ENCODE measurements at regions not wholly inside any gene's neighbourhood (a gene's known extent, or its start where the extent isn't known, plus 50 kb on each side); places are given as distances from the start of the nearest gene placed in this dataset.

GRCh38 chr5:68657055-68657961 lies 436.5 kb upstream of the SLC30A5 start:
- TF ChIP-seq TAF1 (IDR thresholded peaks at IDR 0.05; ENCODE audit: borderline replicate concordance, insufficient read depth, low read length), result no peak
- TF ChIP-seq, protein P1, sequence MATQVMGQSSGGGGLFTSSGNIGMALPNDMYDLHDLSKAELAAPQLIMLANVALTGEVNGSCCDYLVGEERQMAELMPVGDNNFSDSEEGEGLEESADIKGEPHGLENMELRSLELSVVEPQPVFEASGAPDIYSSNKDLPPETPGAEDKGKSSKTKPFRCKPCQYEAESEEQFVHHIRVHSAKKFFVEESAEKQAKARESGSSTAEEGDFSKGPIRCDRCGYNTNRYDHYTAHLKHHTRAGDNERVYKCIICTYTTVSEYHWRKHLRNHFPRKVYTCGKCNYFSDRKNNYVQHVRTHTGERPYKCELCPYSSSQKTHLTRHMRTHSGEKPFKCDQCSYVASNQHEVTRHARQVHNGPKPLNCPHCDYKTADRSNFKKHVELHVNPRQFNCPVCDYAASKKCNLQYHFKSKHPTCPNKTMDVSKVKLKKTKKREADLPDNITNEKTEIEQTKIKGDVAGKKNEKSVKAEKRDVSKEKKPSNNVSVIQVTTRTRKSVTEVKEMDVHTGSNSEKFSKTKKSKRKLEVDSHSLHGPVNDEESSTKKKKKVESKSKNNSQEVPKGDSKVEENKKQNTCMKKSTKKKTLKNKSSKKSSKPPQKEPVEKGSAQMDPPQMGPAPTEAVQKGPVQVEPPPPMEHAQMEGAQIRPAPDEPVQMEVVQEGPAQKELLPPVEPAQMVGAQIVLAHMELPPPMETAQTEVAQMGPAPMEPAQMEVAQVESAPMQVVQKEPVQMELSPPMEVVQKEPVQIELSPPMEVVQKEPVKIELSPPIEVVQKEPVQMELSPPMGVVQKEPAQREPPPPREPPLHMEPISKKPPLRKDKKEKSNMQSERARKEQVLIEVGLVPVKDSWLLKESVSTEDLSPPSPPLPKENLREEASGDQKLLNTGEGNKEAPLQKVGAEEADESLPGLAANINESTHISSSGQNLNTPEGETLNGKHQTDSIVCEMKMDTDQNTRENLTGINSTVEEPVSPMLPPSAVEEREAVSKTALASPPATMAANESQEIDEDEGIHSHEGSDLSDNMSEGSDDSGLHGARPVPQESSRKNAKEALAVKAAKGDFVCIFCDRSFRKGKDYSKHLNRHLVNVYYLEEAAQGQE (IDR thresholded peaks at IDR 0.05; ENCODE audit: insufficient read depth in 1 of 2, low read depth in 2 of 2, low read length in 2 of 2), result no peak
- no peak for TF ChIP-seq SIN3A (IDR thresholded peaks at IDR 0.05; ENCODE audit: borderline replicate concordance, insufficient read depth, low read length)
- TF ChIP-seq POLR2AphosphoS5 (IDR thresholded peaks at IDR 0.05; ENCODE audit: low read depth, low read length), result no peak
- TF ChIP-seq FOXP2 (optimal IDR thresholded peaks at IDR 0.05; ENCODE audit: borderline replicate concordance, extremely low read depth, extremely low read length, insufficient read depth), result no peak

GRCh38 chr5:68658810-68659372 lies 434.9 kb upstream of the SLC30A5 start:
- TF ChIP-seq TAF1 (IDR thresholded peaks at IDR 0.05; ENCODE audit: borderline replicate concordance, insufficient read depth, low read length), result no peak
- no peak for TF ChIP-seq SIN3A (IDR thresholded peaks at IDR 0.05; ENCODE audit: borderline replicate concordance, insufficient read depth, low read length)

DNA sequence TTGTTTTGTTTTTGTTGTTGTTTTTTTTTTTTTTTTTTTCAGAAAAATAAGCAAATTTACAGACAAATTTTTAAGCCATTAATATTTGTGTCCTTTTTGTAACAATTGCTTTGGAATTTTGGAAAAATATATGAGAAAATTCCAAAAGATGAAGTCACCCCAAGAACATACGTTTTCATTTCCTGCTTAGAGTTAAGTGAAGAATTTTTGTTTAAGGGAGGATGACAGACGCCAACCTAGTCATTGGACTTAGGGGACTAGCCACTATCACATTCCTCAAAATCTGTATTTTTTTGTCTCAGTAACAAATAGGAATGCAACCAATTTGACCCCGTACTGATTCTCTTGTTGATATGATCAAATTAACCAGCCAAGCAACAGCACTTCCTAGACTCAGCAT lies 433.9 kb upstream of the SLC30A5 start:
- no peak for TF ChIP-seq POLR2AphosphoS5 (IDR thresholded peaks at IDR 0.05; ENCODE audit: low read depth, low read length)
- TF ChIP-seq SIN3A (IDR thresholded peaks at IDR 0.05; ENCODE audit: borderline replicate concordance, insufficient read depth, low read length), result no peak
- TF ChIP-seq, protein P1 (IDR thresholded peaks at IDR 0.05; ENCODE audit: insufficient read depth in 1 of 2, low read depth in 2 of 2, low read length in 2 of 2), result no peak
- no peak for TF ChIP-seq FOXP2 (optimal IDR thresholded peaks at IDR 0.05; ENCODE audit: borderline replicate concordance, extremely low read depth, extremely low read length, insufficient read depth)
- no peak for TF ChIP-seq TAF1 (IDR thresholded peaks at IDR 0.05; ENCODE audit: borderline replicate concordance, insufficient read depth, low read length)

- no peak for TF ChIP-seq SIN3A (IDR thresholded peaks at IDR 0.05; ENCODE audit: borderline replicate concordance, insufficient read depth, low read length)
- TF ChIP-seq TAF1 (IDR thresholded peaks at IDR 0.05; ENCODE audit: borderline replicate concordance, insufficient read depth, low read length), result no peak
- TF ChIP-seq, protein P1 (IDR thresholded peaks at IDR 0.05; ENCODE audit: insufficient read depth in 1 of 2, low read depth in 2 of 2, low read length in 2 of 2), result no peak
- TF ChIP-seq FOXP2 (optimal IDR thresholded peaks at IDR 0.05; ENCODE audit: borderline replicate concordance, extremely low read depth, extremely low read length, insufficient read depth), result no peak
- TF ChIP-seq POLR2AphosphoS5 (IDR thresholded peaks at IDR 0.05; ENCODE audit: low read depth, low read length), result no peak
These were observed 432.6 kb upstream of the SLC30A5 start for GRCh38 chr5:68661237-68661636.

DNA sequence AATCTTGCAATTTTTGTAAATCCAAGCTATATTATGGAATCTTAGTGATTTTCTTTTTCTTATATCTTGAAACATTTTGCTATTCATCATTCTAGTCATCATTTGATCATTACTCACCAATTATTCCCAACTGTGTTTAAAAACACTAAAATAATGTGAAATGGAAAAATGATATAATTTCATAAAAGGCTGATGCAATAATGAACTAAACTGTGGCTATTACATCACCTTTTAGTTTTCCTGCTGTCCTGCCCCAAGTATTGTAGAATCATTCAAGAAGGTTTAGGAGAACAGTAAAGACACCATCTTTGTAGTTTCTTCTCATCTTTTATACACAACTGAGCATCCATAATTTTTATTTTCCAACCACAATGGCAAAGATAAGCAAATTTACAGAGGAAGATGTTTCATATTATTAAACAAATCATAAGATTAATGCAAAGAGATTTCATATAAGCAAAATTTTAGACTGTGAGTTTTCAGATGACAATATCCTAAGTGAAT lies 431.0 kb upstream of the SLC30A5 start:
- TF ChIP-seq SIN3A (IDR thresholded peaks at IDR 0.05; ENCODE audit: borderline replicate concordance, insufficient read depth, low read length), result no peak
- no peak for TF ChIP-seq FOXP2 (optimal IDR thresholded peaks at IDR 0.05; ENCODE audit: borderline replicate concordance, extremely low read depth, extremely low read length, insufficient read depth)
- TF ChIP-seq TAF1 (IDR thresholded peaks at IDR 0.05; ENCODE audit: borderline replicate concordance, insufficient read depth, low read length), result no peak
- TF ChIP-seq, protein P1 (IDR thresholded peaks at IDR 0.05; ENCODE audit: insufficient read depth in 1 of 2, low read depth in 2 of 2, low read length in 2 of 2), result no peak
- TF ChIP-seq POLR2AphosphoS5 (IDR thresholded peaks at IDR 0.05; ENCODE audit: low read depth, low read length), result no peak

Measured in PFSK-1 (cell line).